ENCODE measurements at regions not wholly inside any gene's neighbourhood (a gene's known extent, or its start where the extent isn't known, plus 50 kb on each side); places are given as distances from the start of the nearest gene placed in this dataset.

GRCh38 chr3:95280711-95281352, 1218.0 kb downstream of the NSUN3 start:
- Histone ChIP-seq H3K9ac (ENCODE audit: low read length) (no peak overlapping the region), H3K4me2 (ENCODE audit: low read length) (no peak overlapping the region), H4K20me1 (ENCODE audit: insufficient read depth, low read length) (no peaks in the 10 kb centered on the region), H3K36me3 (replicated peaks; ENCODE audit: low read depth, low read length) (no peaks in the 10 kb centered on the region), H3K27me3 (ENCODE audit: low read depth, low read length) (no peaks in the 10 kb centered on the region), H3K27ac (ENCODE audit: low read length) (no peak overlapping the region), H3K9me3 (ENCODE audit: insufficient read depth, low read length) (no peaks in the 10 kb centered on the region), H3K4me1 (ENCODE audit: low read length) (no peaks in the 10 kb centered on the region), H3K4me3 (ENCODE audit: low read length) (no peak overlapping the region), H3K79me2 (ENCODE audit: low read length) (no peaks in the 10 kb centered on the region), H2AFZ (ENCODE audit: low read depth, low read length) (no peak overlapping the region)
- TF ChIP-seq EZH2phosphoT487 (IDR thresholded peaks at IDR 0.05; ENCODE audit: low read depth) = no peak
- no peak for TF ChIP-seq CTCF (IDR thresholded peaks at IDR 0.05; ENCODE audit: low read depth, low read length)

DNA sequence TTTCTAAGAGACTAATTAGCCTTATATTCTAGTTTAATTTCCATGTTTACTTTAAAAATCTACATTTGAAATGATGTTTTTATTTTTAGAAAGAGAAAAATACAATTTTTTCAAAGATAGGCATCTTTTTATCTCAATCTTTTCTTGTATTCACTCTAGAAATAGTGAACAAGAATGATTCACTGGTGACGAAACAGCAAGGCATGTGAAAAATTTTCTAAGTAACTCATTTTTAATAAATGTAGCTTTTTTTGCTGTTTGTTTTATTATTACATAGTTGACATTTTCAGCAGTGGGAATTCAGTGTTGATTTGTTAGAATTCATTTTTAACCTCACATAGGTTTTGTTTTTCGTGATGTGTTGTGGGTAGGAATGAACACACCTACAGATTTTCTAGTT, 1226.4 kb downstream of the NSUN3 start:
- Histone ChIP-seq H4K20me1 (ENCODE audit: insufficient read depth, low read length) (no peaks in the 10 kb centered on the region), H3K27ac (ENCODE audit: low read length) (no peak overlapping the region), H3K9ac (ENCODE audit: low read length) (no peak overlapping the region), H3K79me2 (ENCODE audit: low read length) (no peaks in the 10 kb centered on the region), H3K4me3 (ENCODE audit: low read length) (no peak overlapping the region), H3K4me1 (ENCODE audit: low read length) (no peaks in the 10 kb centered on the region), H3K36me3 (replicated peaks; ENCODE audit: low read depth, low read length) (no peaks in the 10 kb centered on the region), H3K9me3 (ENCODE audit: insufficient read depth, low read length) (no peaks in the 10 kb centered on the region), H3K27me3 (ENCODE audit: low read depth, low read length) (no peaks in the 10 kb centered on the region), H3K4me2 (ENCODE audit: low read length) (no peak overlapping the region), H2AFZ (ENCODE audit: low read depth, low read length) (no peak overlapping the region)
- no peak for TF ChIP-seq EZH2phosphoT487 (IDR thresholded peaks at IDR 0.05; ENCODE audit: low read depth)
- no peak for TF ChIP-seq CTCF (IDR thresholded peaks at IDR 0.05; ENCODE audit: low read depth, low read length)

DNA sequence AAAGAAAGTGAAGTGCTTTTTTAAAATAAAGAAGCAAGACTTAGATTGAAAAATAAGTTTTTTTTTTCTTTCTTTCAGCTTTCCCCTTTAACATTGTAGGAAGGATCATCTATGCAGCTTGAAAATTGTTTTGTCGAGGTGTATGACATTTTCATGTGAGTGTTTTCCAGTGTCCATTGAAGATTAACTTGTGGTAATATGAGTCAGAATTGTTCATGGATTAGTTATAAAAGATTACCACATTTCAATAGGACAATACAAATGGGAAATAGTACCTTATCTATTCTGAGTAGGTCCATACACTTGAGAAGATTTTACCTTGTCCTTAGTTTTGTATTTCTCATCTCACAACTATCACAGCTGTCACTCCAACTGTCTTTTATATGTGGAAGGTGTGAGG, 1234.7 kb downstream of the NSUN3 start:
- no peak overlapping the region for H3K4me3 ChIP-seq (ENCODE audit: low read length)
- no peaks in the 10 kb centered on the region for H3K36me3 ChIP-seq (replicated peaks; ENCODE audit: low read depth, low read length)
- H3K27me3 ChIP-seq (ENCODE audit: low read depth, low read length) = no peaks in the 10 kb centered on the region
- no peak for TF ChIP-seq EZH2phosphoT487 (IDR thresholded peaks at IDR 0.05; ENCODE audit: low read depth)
- TF ChIP-seq CTCF (IDR thresholded peaks at IDR 0.05; ENCODE audit: low read depth, low read length) = no peak
- no peaks in the 10 kb centered on the region for H3K79me2 ChIP-seq (ENCODE audit: low read length)
- no peak overlapping the region for H3K4me2 ChIP-seq (ENCODE audit: low read length)
- H3K4me1 ChIP-seq (ENCODE audit: low read length) = no peaks in the 10 kb centered on the region
- no peak overlapping the region for H2AFZ ChIP-seq (ENCODE audit: low read depth, low read length)
- no peaks in the 10 kb centered on the region for H4K20me1 ChIP-seq (ENCODE audit: insufficient read depth, low read length)
- no peak overlapping the region for H3K9ac ChIP-seq (ENCODE audit: low read length)
- H3K9me3 ChIP-seq (ENCODE audit: insufficient read depth, low read length) = no peaks in the 10 kb centered on the region
- H3K27ac ChIP-seq (ENCODE audit: low read length) = no peak overlapping the region

DNA sequence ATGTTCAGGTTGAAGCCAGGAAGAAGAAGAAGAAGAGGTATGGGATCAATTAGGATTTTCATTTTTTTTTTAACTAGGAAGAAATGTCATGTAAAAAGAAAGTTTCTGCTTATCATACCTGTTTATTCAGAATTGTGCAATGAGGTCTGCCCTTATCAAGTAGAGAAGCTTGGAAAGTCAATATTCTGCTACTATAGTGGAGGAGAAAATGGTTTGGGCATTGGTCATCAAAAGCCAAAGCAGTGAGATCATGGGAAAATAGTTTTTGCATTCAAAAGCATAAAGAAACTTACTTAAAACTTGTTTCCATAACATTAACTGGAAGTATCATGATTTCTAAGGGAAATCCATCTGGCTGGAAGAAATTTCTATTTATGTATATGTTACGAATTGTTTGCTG, 1239.2 kb downstream of the NSUN3 start:
- Histone ChIP-seq H3K27me3 (ENCODE audit: low read depth, low read length) (no peaks in the 10 kb centered on the region), H3K9me3 (ENCODE audit: insufficient read depth, low read length) (no peaks in the 10 kb centered on the region), H4K20me1 (ENCODE audit: insufficient read depth, low read length) (no peaks in the 10 kb centered on the region), H3K4me2 (ENCODE audit: low read length) (no peak overlapping the region), H3K4me3 (ENCODE audit: low read length) (no peak overlapping the region), H3K27ac (ENCODE audit: low read length) (no peak overlapping the region), H2AFZ (ENCODE audit: low read depth, low read length) (no peak overlapping the region), H3K79me2 (ENCODE audit: low read length) (no peaks in the 10 kb centered on the region), H3K36me3 (replicated peaks; ENCODE audit: low read depth, low read length) (no peaks in the 10 kb centered on the region), H3K4me1 (ENCODE audit: low read length) (no peaks in the 10 kb centered on the region), H3K9ac (ENCODE audit: low read length) (no peak overlapping the region)
- no peak for TF ChIP-seq EZH2phosphoT487 (IDR thresholded peaks at IDR 0.05; ENCODE audit: low read depth)
- TF ChIP-seq CTCF (IDR thresholded peaks at IDR 0.05; ENCODE audit: low read depth, low read length) = no peak
